GM23248 (cell line): ENCODE measurements at regions not wholly inside any gene's neighbourhood (a gene's known extent, or its start where the extent isn't known, plus 50 kb on each side); places are given as distances from the start of the nearest gene placed in this dataset.

Experiments used
- DNase-seq: peaks from one replicate; pipeline ENCODE4 v3.0.0-alpha.2; 2015
- H2AFZ ChIP-seq: fragments of 200-600 bp; sonication (generic); 2 replicates; pipeline ENCODE4 v1.6.1; 2016; ENCODE audit warnings: antibody characterized with exemption
- H3F3A ChIP-seq: fragments of 200-600 bp; sonication (generic); 2 replicates; pipeline ENCODE4 v1.6.1; 2016; ENCODE audit warnings: mild to moderate bottlenecking, antibody characterized with exemption, mixed run types; ENCODE audit not compliant: insufficient read depth
- H3K27ac ChIP-seq: fragments of 200-600 bp; sonication (generic); 2 replicates; pipeline ENCODE4 v1.5.1; 2016; ENCODE audit warnings: mild to moderate bottlenecking
- H3K27me3 ChIP-seq: fragments of 200-600 bp; sonication (generic); replicated peaks from 2 replicates; pipeline ENCODE4 v1.6.1; 2016; ENCODE audit warnings: mild to moderate bottlenecking; ENCODE audit not compliant: insufficient read depth
- H3K36me3 ChIP-seq: fragments of 200-600 bp; sonication (generic); 2 replicates; pipeline ENCODE4 v1.6.1; 2016; ENCODE audit warnings: low read depth, mild to moderate bottlenecking
- H3K4me1 ChIP-seq: fragments of 200-600 bp; sonication (generic); 2 replicates; pipeline ENCODE4 v1.6.1; 2016; ENCODE audit warnings: mild to moderate bottlenecking; ENCODE audit not compliant: insufficient read depth
- H3K4me2 ChIP-seq: fragments of 200-600 bp; sonication (generic); one replicate; pipeline ENCODE4 v1.6.1; 2016; ENCODE audit warnings: mild to moderate bottlenecking; ENCODE audit not compliant: unreplicated experiment
- H3K4me3 ChIP-seq: fragments of 200-600 bp; sonication (generic); 2 replicates; pipeline ENCODE4 v1.5.1; 2016; ENCODE audit warnings: mild to moderate bottlenecking
- H3K79me2 ChIP-seq: fragments of 200-600 bp; sonication (generic); 2 replicates; pipeline ENCODE4 v1.6.1; 2016; ENCODE audit warnings: mild to moderate bottlenecking; ENCODE audit not compliant: insufficient read depth
- H3K9ac ChIP-seq: fragments of 200-600 bp; sonication (generic); 2 replicates; pipeline ENCODE4 v1.6.1; 2016; ENCODE audit warnings: mild to moderate bottlenecking
- H3K9me2 ChIP-seq: fragments of 200-600 bp; sonication (generic); 2 replicates; pipeline ENCODE4 v1.6.1; 2016; ENCODE audit warnings: mixed run types, mild to moderate bottlenecking, moderate library complexity; ENCODE audit not compliant: insufficient read depth
- H3K9me3 ChIP-seq: fragments of 200-600 bp; sonication (generic); one replicate; pipeline ENCODE4 v1.6.1; 2017; ENCODE audit warnings: low read depth
- H4K20me1 ChIP-seq: fragments of 200-600 bp; sonication (generic); 2 replicates; pipeline ENCODE4 v1.6.0; 2016; ENCODE audit not compliant: insufficient read depth
- EZH2 ChIP-seq: fragments of 200-600 bp; sonication (generic); IDR thresholded peaks from 2 replicates; pipeline ENCODE4 v1.6.1; 2018; ENCODE audit warnings: antibody characterized with exemption, mild to moderate bottlenecking; ENCODE audit not compliant: insufficient read depth, poor library complexity, severe bottlenecking
- EZH2phosphoT487 ChIP-seq: fragments of 200-600 bp; sonication (generic); IDR thresholded peaks from 2 replicates; pipeline ENCODE4 v1.6.1; 2018; ENCODE audit warnings: antibody characterized with exemption, moderate library complexity, mild to moderate bottlenecking, low read depth; ENCODE audit not compliant: insufficient read depth
- WGBS, 2 experiments: methylation state at CpG; one replicate each; pipeline ENCODE4 v1.1.6; 2015 to 2017; ENCODE audit warnings: low lambda C conversion rate in 2 of 2, low coverage in 1 of 2; ENCODE audit errors: missing lambda C conversion rate in 2 of 2; 5-methylcytosine and 5-hydroxymethylcytosine counted together
- in situ Hi-C: fragments of 300-500 bp; cut with MboI; formaldehyde crosslinking; loops from 2 replicates; pipeline ENCODE4 v1.15.0; 2020

DNA sequence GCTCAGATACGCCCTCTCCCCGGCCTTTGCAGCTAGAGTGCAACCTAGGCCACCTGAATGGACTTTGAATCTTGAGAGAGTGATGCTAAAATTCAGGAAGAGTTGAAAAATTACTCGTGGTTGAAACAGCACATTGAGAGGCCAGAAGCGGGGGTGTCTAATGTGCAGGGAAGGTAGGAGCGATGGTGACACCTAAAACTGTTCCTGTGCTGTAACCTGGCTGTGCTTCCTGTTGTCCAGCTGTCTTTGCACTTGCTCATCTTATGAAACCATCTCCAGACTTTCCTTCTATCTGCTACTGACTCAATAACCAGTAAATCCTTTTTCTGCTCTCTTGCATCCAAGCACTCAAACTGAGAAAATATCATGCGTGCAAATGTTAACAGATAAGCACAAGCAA lies 106.4 kb upstream of the RPS6KA3 start:
- DNase-seq: no peak
- no peaks in the 10 kb centered on the region for H4K20me1 ChIP-seq
- no peaks in the 10 kb centered on the region for H3K79me2 ChIP-seq
- H3K36me3 ChIP-seq: no peaks in the 10 kb centered on the region
- H3K4me3 ChIP-seq: no peak overlapping the region
- no peak overlapping the region for H3K9ac ChIP-seq
- in situ Hi-C loops: no loop called here
- WGBS, 2 experiments: 94 to 95% methylated on average over 4 to 6 of the region's 6 CpGs
- H3F3A ChIP-seq: no peaks in the 10 kb centered on the region
- no peak for TF ChIP-seq EZH2phosphoT487
- no peak overlapping the region for H3K4me2 ChIP-seq
- H3K4me1 ChIP-seq: no peaks in the 10 kb centered on the region; the same call in 1 of the 2 replicates
- no peaks in the 10 kb centered on the region for H3K9me3 ChIP-seq
- no peaks in the 10 kb centered on the region for H3K9me2 ChIP-seq
- no peak overlapping the region for H3K27ac ChIP-seq
- no peak overlapping the region for H2AFZ ChIP-seq
- H3K27me3 ChIP-seq: no peaks in the 10 kb centered on the region

DNA sequence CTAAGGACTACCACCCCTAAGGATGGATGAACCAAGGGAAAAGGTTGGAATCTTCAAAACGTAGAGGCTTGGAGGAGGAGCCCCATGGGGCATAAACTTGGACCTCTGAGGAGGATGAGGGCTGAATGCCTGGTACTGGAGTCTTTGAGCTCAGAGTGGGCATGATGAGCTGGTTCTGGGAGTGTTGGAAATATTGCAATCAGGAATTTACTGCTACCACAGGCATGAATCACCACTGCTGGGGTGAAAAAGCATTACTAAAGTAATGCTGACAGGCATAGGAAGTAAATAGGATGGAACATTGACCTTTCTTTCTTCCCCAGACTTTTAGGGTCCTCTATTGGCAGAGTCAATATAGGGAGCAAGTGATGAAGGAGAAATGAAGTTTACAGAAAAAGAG lies 105.8 kb upstream of the RPS6KA3 start:
- 0% methylated on average over 1 of the region's 1 CpG; no CpG with 5 or more reads in 1 of the 2 experiments for WGBS, 2 experiments
- in situ Hi-C loops: no loop called here
- H3K36me3 ChIP-seq: no peaks in the 10 kb centered on the region
- H3K4me3 ChIP-seq: no peak overlapping the region
- no peaks in the 10 kb centered on the region; the same call in 1 of the 2 replicates for H3K4me1 ChIP-seq
- TF ChIP-seq EZH2 (no peak), EZH2phosphoT487 (no peak)
- H3K27me3 ChIP-seq: no peaks in the 10 kb centered on the region
- H3K9ac ChIP-seq: no peak overlapping the region
- no peaks in the 10 kb centered on the region for H3K9me3 ChIP-seq
- H3K27ac ChIP-seq: no peak overlapping the region
- no peaks in the 10 kb centered on the region for H4K20me1 ChIP-seq
- DNase-seq: peak; percentile 63
- H3K79me2 ChIP-seq: no peaks in the 10 kb centered on the region
- H3K4me2 ChIP-seq: no peak overlapping the region
- H3F3A ChIP-seq: no peaks in the 10 kb centered on the region
- H2AFZ ChIP-seq: no peak overlapping the region
- H3K9me2 ChIP-seq: no peaks in the 10 kb centered on the region

DNA sequence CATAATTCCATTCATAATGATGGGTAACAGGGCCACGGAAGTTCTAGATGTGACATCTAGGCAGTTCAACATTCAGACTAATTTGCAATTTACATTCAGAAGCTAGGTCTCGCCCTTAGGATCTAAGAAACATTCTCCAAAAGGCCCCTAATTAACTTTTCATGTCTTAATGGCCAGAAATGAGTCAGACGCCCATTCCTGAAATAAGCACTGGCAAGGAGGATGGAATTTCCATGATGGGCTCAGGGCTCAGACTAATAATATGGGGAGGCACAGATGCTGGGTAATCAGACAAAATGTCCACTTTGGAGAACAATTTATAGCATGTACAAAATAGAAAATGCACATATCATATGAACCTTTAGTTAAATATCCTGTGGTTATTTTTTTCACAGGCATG lies 102.8 kb upstream of the RPS6KA3 start:
- no peaks in the 10 kb centered on the region; the same call in 1 of the 2 replicates for H3K4me1 ChIP-seq
- WGBS, 2 experiments: 74 to 91% methylated on average over 3 of the region's 3 CpGs
- H3F3A ChIP-seq: no peaks in the 10 kb centered on the region
- H3K9me2 ChIP-seq: no peaks in the 10 kb centered on the region
- no peak for TF ChIP-seq EZH2
- TF ChIP-seq EZH2phosphoT487: no peak
- H4K20me1 ChIP-seq: no peaks in the 10 kb centered on the region
- H3K79me2 ChIP-seq: no peaks in the 10 kb centered on the region
- H3K27ac ChIP-seq: no peak overlapping the region
- H3K4me3 ChIP-seq: no peak overlapping the region
- H3K27me3 ChIP-seq: no peaks in the 10 kb centered on the region
- no peaks in the 10 kb centered on the region for H3K9me3 ChIP-seq
- H2AFZ ChIP-seq: no peak overlapping the region
- no peak overlapping the region for H3K4me2 ChIP-seq
- in situ Hi-C loops: no loop called here
- DNase-seq: no peak
- no peaks in the 10 kb centered on the region for H3K36me3 ChIP-seq
- H3K9ac ChIP-seq: no peak overlapping the region

DNA sequence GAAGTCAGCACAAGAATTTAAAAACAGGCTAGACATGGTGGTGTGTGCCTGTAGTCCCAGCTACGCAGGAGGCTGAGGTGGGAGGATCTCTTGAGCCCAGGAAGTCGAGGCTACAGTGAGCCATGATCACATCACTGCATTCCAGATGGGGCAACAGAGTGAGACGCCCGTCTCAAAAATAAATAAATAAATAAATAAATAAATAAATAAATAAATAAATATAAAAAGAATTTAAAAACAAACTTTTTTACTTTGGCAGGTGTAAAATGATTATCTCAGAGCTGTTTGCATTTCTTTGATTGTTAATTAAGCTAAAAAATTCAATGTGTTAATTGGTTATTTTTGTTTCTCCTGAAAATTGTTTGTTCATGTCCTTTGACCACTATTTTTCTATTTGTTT lies 97.5 kb upstream of the RPS6KA3 start:
- Histone ChIP-seq H3K36me3 (no peaks in the 10 kb centered on the region), H3K9ac (no peak overlapping the region), H3F3A (peaks cover 23% of the 10 kb centered on the region; the same call in 1 of the 2 replicates), H3K4me3 (no peak overlapping the region), H3K27ac (no peak overlapping the region), H3K79me2 (no peaks in the 10 kb centered on the region), H3K9me2 (no peaks in the 10 kb centered on the region), H4K20me1 (no peaks in the 10 kb centered on the region), H2AFZ (no peak overlapping the region), H3K4me1 (peaks cover 25% of the 10 kb centered on the region), H3K9me3 (no peaks in the 10 kb centered on the region), H3K4me2 (no peak overlapping the region), H3K27me3 (no peaks in the 10 kb centered on the region)
- TF ChIP-seq EZH2 (no peak), EZH2phosphoT487 (no peak)
- WGBS, 2 experiments: 88 to 93% methylated on average over 3 to 4 of the region's 4 CpGs
- in situ Hi-C loops: no loop called here
- DNase-seq: no peak

DNA sequence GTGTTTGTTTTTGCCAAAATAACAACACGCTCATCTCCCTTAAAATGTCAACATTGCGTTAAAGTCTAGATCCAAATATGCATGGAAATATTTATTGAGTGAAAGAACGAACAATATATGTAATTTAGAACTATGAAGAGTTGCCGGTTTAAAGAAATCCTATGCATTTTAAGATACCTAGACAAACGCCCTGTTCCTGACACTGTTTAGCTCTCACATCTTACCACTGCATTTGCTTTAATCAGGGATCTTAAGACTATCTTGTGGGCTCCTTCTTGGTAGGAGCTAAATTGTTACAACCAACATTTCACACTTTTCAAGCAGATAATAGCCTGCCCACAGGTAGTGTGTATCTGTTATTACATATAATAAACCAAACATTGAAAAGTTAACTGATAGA lies 96.6 kb upstream of the RPS6KA3 start:
- no peaks in the 10 kb centered on the region for H3K79me2 ChIP-seq
- no peak for DNase-seq
- whole genome bisulfite sequencing, 2 experiments: 91 to 93% methylated on average over 5 of the region's 5 CpGs
- H2AFZ ChIP-seq: peak overlapping the region; percentile 76
- H3K9ac ChIP-seq: peak overlapping the region; percentile 56
- in situ Hi-C loops: no loop called here
- peaks cover 25% of the 10 kb centered on the region for H3K4me1 ChIP-seq
- peak overlapping the region; percentile 88 for H3K27ac ChIP-seq
- H3K9me2 ChIP-seq: no peaks in the 10 kb centered on the region
- H3K9me3 ChIP-seq: no peaks in the 10 kb centered on the region
- H3K4me2 ChIP-seq: peak overlapping the region; percentile 49
- H4K20me1 ChIP-seq: no peaks in the 10 kb centered on the region
- no peak for TF ChIP-seq EZH2
- TF ChIP-seq EZH2phosphoT487: no peak
- H3K27me3 ChIP-seq: no peaks in the 10 kb centered on the region
- H3F3A ChIP-seq: peaks cover 23% of the 10 kb centered on the region; the same call in 1 of the 2 replicates
- H3K4me3 ChIP-seq: no peak overlapping the region
- no peaks in the 10 kb centered on the region for H3K36me3 ChIP-seq
